ENCODE measurements at regions not wholly inside any gene's neighbourhood (a gene's known extent, or its start where the extent isn't known, plus 50 kb on each side); places are given as distances from the start of the nearest gene placed in this dataset.

GRCh38 chr9:752681-753200 is 88.8 kb upstream of the DMRT1 start:
- no peak for TF ChIP-seq EZH2 (IDR thresholded peaks at IDR 0.05; ENCODE audit: low read length, missing control alignments)
- no peak for TF ChIP-seq CTCF (conservative IDR thresholded peaks at IDR 0.05 in 1 of 2, IDR thresholded peaks at IDR 0.05 in 1 of 2; ENCODE audit: low read depth in 1 of 2, low read length in 2 of 2)

Measured in fibroblast of lung (primary cell).